HG03025 (cell line): ENCODE measurements at regions not wholly inside any gene's neighbourhood (a gene's known extent, or its start where the extent isn't known, plus 50 kb on each side); places are given as distances from the start of the nearest gene placed in this dataset.
"Not testable (repeated sequence)": the region's sequence is repeated elsewhere in the genome, so short reads cannot be mapped to it uniquely, and the experiment has no call there.

ENCODE experiments used
- ATAC-seq: cut with Tn5 transposase; IDR thresholded peaks from one replicate; pipeline ENCODE4 v1.9.1; 2021; ENCODE audit warnings: mild to moderate bottlenecking, moderate library complexity; ENCODE audit not compliant: unreplicated experiment, low FRiP score

GRCh38 chr12:82529101-82529500, 157.6 kb upstream of the TMTC2 start:
- ATAC-seq = no peak

GRCh38 chr12:82529954-82530353, 156.8 kb upstream of the TMTC2 start:
- ATAC-seq = no peak

GRCh38 chr12:82530394-82530793, 156.3 kb upstream of the TMTC2 start:
- no peak for ATAC-seq

GRCh38 chr12:82533341-82533740, 153.4 kb upstream of the TMTC2 start:
- no peak for ATAC-seq

- no peak for ATAC-seq
Observed at GRCh38 chr12:82537436-82537835, 149.3 kb upstream of the TMTC2 start.

- ATAC-seq = no peak
Observed at GRCh38 chr12:82554529-82554928, 132.2 kb upstream of the TMTC2 start.

GRCh38 chr12:82555699-82556098, 131.0 kb upstream of the TMTC2 start:
- no peak for ATAC-seq

GRCh38 chr12:82565966-82566365, 120.7 kb upstream of the TMTC2 start:
- ATAC-seq = no peak

- ATAC-seq = no peak
Observed at GRCh38 chr12:82567688-82568087, 119.0 kb upstream of the TMTC2 start.

- no peak for ATAC-seq
Observed at GRCh38 chr12:82574191-82574590, 112.5 kb upstream of the TMTC2 start.

- no peak for ATAC-seq
Observed at GRCh38 chr12:82578725-82579124, 108.0 kb upstream of the TMTC2 start.

GRCh38 chr12:82583756-82584155, 103.0 kb upstream of the TMTC2 start:
- no peak for ATAC-seq

GRCh38 chr12:82593143-82593542, 93.6 kb upstream of the TMTC2 start:
- ATAC-seq = peak; percentile 60

- ATAC-seq = peak; percentile 93
Observed at GRCh38 chr12:82593901-82594396, 92.8 kb upstream of the TMTC2 start.

- ATAC-seq = no peak
Observed at GRCh38 chr12:82595941-82596340, 90.8 kb upstream of the TMTC2 start.

- no peak for ATAC-seq
Observed at GRCh38 chr12:82596483-82596882, 90.2 kb upstream of the TMTC2 start.

GRCh38 chr12:82600379-82600778, 86.3 kb upstream of the TMTC2 start:
- no peak for ATAC-seq

GRCh38 chr12:82603647-82604046, 83.1 kb upstream of the TMTC2 start:
- ATAC-seq = not testable (repeated sequence)

- peak; percentile 58 for ATAC-seq
Observed at GRCh38 chr12:82605115-82605514, 81.6 kb upstream of the TMTC2 start.

GRCh38 chr12:82608706-82609105, 78.0 kb upstream of the TMTC2 start:
- ATAC-seq = no peak

GRCh38 chr12:82609234-82609914, 77.3 kb upstream of the TMTC2 start:
- no peak for ATAC-seq

- ATAC-seq = no peak
Observed at GRCh38 chr12:82619644-82620043, 67.1 kb upstream of the TMTC2 start.

GRCh38 chr12:82620917-82621316, 65.8 kb upstream of the TMTC2 start:
- ATAC-seq = no peak
